Choroid plexus epithelial cell (primary cell): ENCODE measurements at regions not wholly inside any gene's neighbourhood (a gene's known extent, or its start where the extent isn't known, plus 50 kb on each side); places are given as distances from the start of the nearest gene placed in this dataset.
"Not testable (repeated sequence)": the region's sequence is repeated elsewhere in the genome, so short reads cannot be mapped to it uniquely, and the experiment has no call there.

Experiments used
- DNase-seq: peaks from one replicate; pipeline ENCODE4 v3.0.0-alpha.2; 2010; ENCODE audit warnings: low read depth
- H3K4me3 ChIP-seq: 2 replicates; pipeline ENCODE4 v1.5.1; 2011; ENCODE audit warnings: low read depth, mild to moderate bottlenecking, control low read depth, low read length, moderate library complexity
- TF ChIP-seq, protein P1 (sequence below): conservative IDR thresholded peaks from 2 replicates; pipeline ENCODE4 v1.5.1; 2011; ENCODE audit warnings: low read depth, mild to moderate bottlenecking, control low read depth, inconsistent platforms, low read length, moderate library complexity

- no peak overlapping the region for H3K4me3 ChIP-seq
- no peak for DNase-seq
- TF ChIP-seq, protein P1, sequence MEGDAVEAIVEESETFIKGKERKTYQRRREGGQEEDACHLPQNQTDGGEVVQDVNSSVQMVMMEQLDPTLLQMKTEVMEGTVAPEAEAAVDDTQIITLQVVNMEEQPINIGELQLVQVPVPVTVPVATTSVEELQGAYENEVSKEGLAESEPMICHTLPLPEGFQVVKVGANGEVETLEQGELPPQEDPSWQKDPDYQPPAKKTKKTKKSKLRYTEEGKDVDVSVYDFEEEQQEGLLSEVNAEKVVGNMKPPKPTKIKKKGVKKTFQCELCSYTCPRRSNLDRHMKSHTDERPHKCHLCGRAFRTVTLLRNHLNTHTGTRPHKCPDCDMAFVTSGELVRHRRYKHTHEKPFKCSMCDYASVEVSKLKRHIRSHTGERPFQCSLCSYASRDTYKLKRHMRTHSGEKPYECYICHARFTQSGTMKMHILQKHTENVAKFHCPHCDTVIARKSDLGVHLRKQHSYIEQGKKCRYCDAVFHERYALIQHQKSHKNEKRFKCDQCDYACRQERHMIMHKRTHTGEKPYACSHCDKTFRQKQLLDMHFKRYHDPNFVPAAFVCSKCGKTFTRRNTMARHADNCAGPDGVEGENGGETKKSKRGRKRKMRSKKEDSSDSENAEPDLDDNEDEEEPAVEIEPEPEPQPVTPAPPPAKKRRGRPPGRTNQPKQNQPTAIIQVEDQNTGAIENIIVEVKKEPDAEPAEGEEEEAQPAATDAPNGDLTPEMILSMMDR = no peak
Measured at GRCh38 chr5:136458481-136458880, 93.1 kb upstream of the TRPC7 start.

DNA sequence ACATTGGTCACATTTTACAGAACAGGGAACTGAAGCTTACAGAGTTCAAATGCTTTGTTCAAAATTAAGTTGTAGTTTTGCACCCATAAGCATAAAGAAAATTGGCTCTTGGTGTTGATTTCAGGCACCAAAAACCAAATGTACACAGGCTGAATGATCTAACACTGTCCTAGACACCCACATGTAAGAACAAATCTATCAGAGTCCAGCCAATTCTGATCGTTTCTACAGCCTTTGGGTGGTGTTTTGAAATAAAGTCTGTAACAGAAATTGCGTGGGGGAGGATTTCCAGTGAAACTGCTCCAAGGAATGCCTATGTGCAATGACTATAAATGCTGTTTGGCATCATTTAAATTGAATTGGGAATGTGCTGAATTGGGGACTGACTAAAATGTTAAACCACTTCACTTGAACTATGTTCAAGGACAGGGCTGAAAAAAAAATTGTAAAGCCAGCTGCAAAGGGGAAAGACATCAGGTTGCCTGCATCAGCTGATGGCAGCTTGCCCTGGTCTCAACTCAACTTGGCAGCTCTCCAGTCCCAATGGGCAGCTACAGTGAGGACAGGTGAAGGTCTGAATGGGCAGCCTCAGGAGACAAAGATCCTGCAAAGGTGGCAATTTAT is 92.2 kb upstream of the TRPC7 start:
- H3K4me3 ChIP-seq = no peak overlapping the region
- TF ChIP-seq, protein P1 = no peak
- no peak for DNase-seq

GRCh38 chr5:136455409-136455808 is 90.1 kb upstream of the TRPC7 start:
- no peak for DNase-seq
- TF ChIP-seq, protein P1 = no peak
- H3K4me3 ChIP-seq = no peak overlapping the region

- TF ChIP-seq, protein P1 = no peak
- no peak for DNase-seq
- H3K4me3 ChIP-seq = no peak overlapping the region
Measured at GRCh38 chr5:136453986-136454758, 88.8 kb upstream of the TRPC7 start.

DNA sequence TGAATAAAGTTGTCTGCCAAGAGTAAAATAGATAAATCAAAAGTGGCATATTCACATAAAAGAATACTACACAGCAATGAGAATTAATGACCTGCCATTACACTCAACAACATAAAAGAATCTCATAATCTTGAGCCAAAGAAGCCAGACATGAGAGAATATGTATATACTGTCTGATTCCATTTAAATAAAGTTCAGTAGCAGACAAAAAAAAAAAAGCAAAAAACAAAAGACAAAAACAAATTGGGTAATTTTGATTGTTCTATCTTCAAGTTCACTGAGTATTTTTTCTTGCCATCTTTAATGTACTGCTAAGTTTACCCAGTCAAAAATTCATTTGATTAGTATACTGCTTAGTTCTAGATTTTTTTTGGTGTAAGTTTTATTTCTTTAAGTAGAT is 87.9 kb upstream of the TRPC7 start:
- DNase-seq = no peak
- TF ChIP-seq, protein P1 = no peak
- H3K4me3 ChIP-seq = no peak overlapping the region

DNA sequence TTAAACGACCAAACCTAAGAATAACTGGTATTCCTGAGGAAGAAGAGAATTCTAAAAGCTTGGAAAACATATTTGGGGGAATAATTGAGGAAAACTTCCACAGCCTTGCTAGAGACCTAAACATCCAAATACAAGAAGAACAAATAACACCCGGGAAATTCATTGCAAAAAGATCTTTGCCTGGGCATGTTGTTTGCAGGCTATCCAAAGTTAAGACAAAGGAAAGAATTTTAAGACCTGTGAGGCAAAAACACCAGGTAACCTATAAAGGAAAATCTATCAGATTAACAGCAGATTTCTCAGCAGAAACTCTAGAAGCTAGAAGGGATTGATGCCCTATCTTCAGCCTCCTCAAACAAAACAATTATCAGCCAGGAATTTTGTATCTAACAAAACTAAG is 82.2 kb upstream of the TRPC7 start:
- not testable (repeated sequence) for H3K4me3 ChIP-seq, DNase-seq

- TF ChIP-seq, protein P1 = no peak
- no peak overlapping the region for H3K4me3 ChIP-seq
- no peak for DNase-seq
Measured at GRCh38 chr5:136446565-136446964, 81.2 kb upstream of the TRPC7 start.

DNA sequence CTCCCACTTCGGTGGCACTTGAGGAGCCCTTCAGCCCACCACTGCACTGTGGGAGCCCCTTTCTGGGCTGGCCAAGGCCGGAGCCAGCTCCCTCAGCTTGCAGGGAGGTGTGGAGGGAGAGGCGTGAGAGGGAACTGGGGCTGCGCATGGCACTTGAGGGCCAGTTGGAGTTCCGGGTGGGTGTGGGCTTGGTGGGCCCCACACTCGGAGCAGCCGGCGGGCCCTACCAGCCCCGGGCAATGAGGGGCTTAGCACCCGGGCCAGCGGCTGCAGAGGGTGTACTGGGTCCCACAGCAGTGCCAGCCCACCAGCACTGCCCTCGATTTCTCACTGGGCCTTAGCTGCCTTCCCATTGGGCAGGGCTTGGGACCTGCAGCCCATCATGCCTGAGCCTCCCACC is 78.8 kb upstream of the TRPC7 start:
- DNase-seq, H3K4me3 ChIP-seq: not testable (repeated sequence)
